ENCODE measurements at regions not wholly inside any gene's neighbourhood (a gene's known extent, or its start where the extent isn't known, plus 50 kb on each side); places are given as distances from the start of the nearest gene placed in this dataset.

DNA sequence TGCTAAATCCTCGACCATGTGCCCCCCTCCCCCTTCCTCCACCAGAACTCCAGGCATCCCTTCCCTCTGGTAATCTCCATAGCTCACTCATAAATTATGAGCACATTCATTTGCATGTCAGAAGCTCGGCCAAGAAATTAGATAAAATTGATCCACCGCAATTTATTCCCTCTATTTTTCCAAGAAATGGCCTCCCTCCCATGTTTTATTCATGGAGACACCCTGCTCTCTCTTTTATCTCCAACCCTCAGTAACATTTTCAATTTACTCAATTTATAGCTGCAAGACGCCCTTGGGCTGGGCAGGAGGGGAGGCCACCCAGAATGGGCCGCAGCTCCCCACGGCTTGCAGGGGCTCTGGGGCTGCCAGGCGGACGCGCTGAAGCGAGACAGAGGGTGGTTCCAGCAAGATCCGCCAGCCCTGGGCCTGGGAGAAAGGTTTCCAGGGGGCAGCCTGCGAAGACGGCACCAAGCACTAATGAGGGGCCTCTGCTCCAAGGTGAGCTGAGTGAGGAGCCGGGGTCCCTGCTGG lies 54.7 kb upstream of the ZNF423 start:
- no peak for TF ChIP-seq CTCF (IDR thresholded peaks at IDR 0.05; ENCODE audit: extremely low read depth, missing control alignments)
- DNase-seq (ENCODE audit: low spot score) = no peak

GRCh38 chr16:49911430-49911829 lies 55.5 kb upstream of the ZNF423 start:
- TF ChIP-seq CTCF (IDR thresholded peaks at IDR 0.05; ENCODE audit: extremely low read depth, missing control alignments) = no peak
- no peak for DNase-seq (ENCODE audit: low spot score)

DNA sequence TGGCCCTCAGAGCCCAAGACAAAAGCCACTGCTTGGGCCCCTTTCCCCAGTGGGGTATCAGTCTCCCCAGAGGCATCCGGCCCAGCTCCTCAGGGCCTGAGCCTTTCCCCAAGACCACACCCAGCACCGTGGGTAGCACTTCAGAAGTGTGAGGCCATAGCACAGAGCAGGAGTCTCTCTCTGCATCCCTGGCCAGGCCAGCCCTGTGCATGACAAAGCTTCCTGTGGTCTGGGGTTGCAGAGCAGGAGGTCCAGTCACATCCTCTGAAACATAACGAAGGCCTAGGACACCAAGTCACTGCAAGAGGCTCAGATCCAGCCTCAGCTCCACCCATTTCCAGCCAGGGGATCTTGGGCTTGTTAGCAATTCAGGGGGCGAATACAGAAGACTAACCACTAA lies 56.8 kb upstream of the ZNF423 start:
- DNase-seq (ENCODE audit: low spot score) = no peak
- no peak for TF ChIP-seq CTCF (IDR thresholded peaks at IDR 0.05; ENCODE audit: extremely low read depth, missing control alignments)

DNA sequence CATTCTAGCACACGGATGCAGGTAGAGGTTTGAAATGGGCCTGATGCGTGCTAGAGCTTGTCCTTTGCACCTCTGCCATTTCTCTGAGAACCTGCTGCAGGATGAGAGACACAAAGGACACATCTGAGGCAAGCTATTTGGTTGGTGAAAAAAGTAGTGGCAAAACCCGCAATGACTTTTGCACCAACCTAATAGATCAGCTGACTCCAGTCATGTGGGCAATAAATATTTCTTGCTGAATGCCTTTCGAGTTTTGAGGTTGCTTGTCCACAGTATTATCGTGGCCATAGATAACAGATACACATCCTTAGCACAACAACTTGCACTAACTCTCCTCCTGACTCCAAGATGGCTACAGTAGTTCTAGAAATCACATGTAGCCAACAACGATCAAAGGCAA lies 57.8 kb upstream of the ZNF423 start:
- no peak for TF ChIP-seq CTCF (IDR thresholded peaks at IDR 0.05; ENCODE audit: extremely low read depth, missing control alignments)
- DNase-seq (ENCODE audit: low spot score) = no peak

GRCh38 chr16:49914657-49915056 lies 58.7 kb upstream of the ZNF423 start:
- no peak for TF ChIP-seq CTCF (IDR thresholded peaks at IDR 0.05; ENCODE audit: extremely low read depth, missing control alignments)

GRCh38 chr16:49918257-49918656 lies 62.3 kb upstream of the ZNF423 start:
- no peak for TF ChIP-seq CTCF (IDR thresholded peaks at IDR 0.05; ENCODE audit: extremely low read depth, missing control alignments)
- no peak for DNase-seq (ENCODE audit: low spot score)

More at GRCh38 chr16:49914657-49915056, 58.7 kb upstream of the ZNF423 start:
- DNase-seq (ENCODE audit: low spot score) = no peak

DNA sequence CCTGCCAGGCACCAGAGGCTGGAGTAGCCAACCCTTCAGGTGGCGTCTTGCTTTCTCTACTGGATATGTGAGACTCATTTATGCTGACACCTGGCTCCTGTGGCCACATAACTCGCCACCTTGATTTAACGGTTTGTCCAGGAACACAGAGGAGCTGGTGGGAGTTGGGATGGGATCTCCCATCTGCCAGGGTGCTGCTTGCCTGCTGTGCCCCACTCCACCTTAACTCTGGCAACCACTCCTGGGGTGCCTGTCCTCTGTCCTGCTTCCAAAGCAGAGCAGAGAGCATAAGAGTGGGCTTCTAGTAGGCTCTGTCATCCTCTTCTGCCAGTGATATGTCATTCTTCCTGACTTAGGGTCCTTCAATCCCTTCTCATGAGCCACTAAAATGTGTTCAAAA lies 63.4 kb upstream of the ZNF423 start:
- TF ChIP-seq CTCF (IDR thresholded peaks at IDR 0.05; ENCODE audit: extremely low read depth, missing control alignments) = no peak
- DNase-seq (ENCODE audit: low spot score) = no peak
